ENCODE measurements at regions not wholly inside any gene's neighbourhood (a gene's known extent, or its start where the extent isn't known, plus 50 kb on each side); places are given as distances from the start of the nearest gene placed in this dataset.

DNA sequence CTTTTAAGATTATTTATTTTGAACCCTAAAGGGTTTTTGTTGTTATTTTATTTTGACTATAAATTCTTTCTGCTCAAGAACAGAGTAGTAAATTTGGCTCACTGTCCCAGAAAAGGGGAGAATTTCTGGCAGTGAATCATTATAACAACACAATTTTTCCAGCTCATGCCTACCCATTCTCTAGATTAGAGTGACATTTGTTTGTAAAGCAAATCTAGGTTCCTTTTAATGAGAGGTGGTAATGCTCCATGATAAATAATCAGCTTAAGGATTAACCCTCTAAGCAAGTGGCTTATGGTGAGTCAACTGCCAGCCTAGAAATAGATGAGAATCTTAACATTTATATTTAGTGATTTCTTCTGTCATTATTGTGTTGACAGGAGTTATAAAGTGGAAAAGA, 409.2 kb downstream of the NFIB start:
- Histone ChIP-seq H3K9me2 (ENCODE audit: insufficient read depth, low read length) (no peaks in the 10 kb centered on the region), H3K4me3 (ENCODE audit: low read depth, low read length, poor library complexity, severe bottlenecking) (no peak overlapping the region), H3K4me2 (ENCODE audit: low read length) (no peak overlapping the region), H3K9me3 (ENCODE audit: low read length) (0 out of 2 replicates have a peak, but pooled peaks cover 4% of the 10 kb centered on the region), H3K4me1 (ENCODE audit: insufficient read depth, low read length, poor library complexity, severe bottlenecking) (no peaks in the 10 kb centered on the region), H3K36me3 (ENCODE audit: insufficient read depth, low read length) (no peaks in the 10 kb centered on the region), H3K27ac (ENCODE audit: low read depth, low read length, poor library complexity, severe bottlenecking) (no peak overlapping the region), H4K20me1 (ENCODE audit: insufficient read depth, low read length) (no peaks in the 10 kb centered on the region), H2AFZ (ENCODE audit: low read length) (no peak overlapping the region), H3K79me2 (ENCODE audit: insufficient read depth, low read depth, low read length) (no peaks in the 10 kb centered on the region)
- intact Hi-C loops (cut with micrococcal nuclease; ENCODE audit: unreplicated experiment): no loop called here
- ChIA-PET POLR2A (interaction anchor here (0.6 kb wide), 1 partner anchor 32 kb away, joined by 3 read pairs; no protein-coding TSS in a partner anchor), CTCF (ENCODE audit: unreplicated experiment) (no interaction called here)
- no peak for DNase-seq (ENCODE audit: low spot score)
- no TSS peak for BruUV-seq (replicated peaks)
- TF ChIP-seq, protein P1, sequence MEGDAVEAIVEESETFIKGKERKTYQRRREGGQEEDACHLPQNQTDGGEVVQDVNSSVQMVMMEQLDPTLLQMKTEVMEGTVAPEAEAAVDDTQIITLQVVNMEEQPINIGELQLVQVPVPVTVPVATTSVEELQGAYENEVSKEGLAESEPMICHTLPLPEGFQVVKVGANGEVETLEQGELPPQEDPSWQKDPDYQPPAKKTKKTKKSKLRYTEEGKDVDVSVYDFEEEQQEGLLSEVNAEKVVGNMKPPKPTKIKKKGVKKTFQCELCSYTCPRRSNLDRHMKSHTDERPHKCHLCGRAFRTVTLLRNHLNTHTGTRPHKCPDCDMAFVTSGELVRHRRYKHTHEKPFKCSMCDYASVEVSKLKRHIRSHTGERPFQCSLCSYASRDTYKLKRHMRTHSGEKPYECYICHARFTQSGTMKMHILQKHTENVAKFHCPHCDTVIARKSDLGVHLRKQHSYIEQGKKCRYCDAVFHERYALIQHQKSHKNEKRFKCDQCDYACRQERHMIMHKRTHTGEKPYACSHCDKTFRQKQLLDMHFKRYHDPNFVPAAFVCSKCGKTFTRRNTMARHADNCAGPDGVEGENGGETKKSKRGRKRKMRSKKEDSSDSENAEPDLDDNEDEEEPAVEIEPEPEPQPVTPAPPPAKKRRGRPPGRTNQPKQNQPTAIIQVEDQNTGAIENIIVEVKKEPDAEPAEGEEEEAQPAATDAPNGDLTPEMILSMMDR (conservative IDR thresholded peaks at IDR 0.05; ENCODE audit: low read length): no peak
- no peak for TF ChIP-seq EZH2phosphoT487 (IDR thresholded peaks at IDR 0.05; ENCODE audit: borderline replicate concordance, low read depth, low read length)

DNA sequence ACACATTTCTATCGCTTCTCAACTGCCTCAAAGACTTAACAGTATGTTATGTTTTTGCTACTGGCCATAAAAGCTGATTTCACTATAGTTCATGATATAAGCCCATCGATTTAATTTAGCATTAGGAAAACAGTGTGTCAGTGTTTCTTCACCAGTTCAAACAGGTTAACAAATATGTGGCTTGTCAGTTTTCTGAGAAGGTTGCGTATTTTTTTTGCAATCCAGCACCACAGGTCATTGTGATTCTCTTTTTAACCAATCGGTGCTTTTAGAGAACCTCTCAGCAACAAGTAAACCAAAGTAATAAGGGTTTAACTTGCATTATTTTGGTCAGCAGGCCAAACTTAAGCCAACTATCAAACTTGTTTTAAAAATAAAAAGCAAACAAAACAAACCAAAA, 409.6 kb downstream of the NFIB start:
- no peak overlapping the region for H3K4me3 ChIP-seq (ENCODE audit: low read depth, low read length, poor library complexity, severe bottlenecking)
- no peak for DNase-seq (ENCODE audit: low spot score)
- H2AFZ ChIP-seq (ENCODE audit: low read length): no peak overlapping the region
- TF ChIP-seq EZH2phosphoT487 (IDR thresholded peaks at IDR 0.05; ENCODE audit: borderline replicate concordance, low read depth, low read length): no peak
- TF ChIP-seq, protein P1 (conservative IDR thresholded peaks at IDR 0.05; ENCODE audit: low read length): no peak
- ChIA-PET POLR2A (interaction anchor here (0.6 kb wide), 1 partner anchor 33 kb away, joined by 3 read pairs; no protein-coding TSS in a partner anchor), CTCF (ENCODE audit: unreplicated experiment) (no interaction called here)
- H3K79me2 ChIP-seq (ENCODE audit: insufficient read depth, low read depth, low read length): no peaks in the 10 kb centered on the region
- H3K9me2 ChIP-seq (ENCODE audit: insufficient read depth, low read length): no peaks in the 10 kb centered on the region
- intact Hi-C loops (cut with micrococcal nuclease; ENCODE audit: unreplicated experiment): no loop called here
- no peaks in the 10 kb centered on the region for H3K4me1 ChIP-seq (ENCODE audit: insufficient read depth, low read length, poor library complexity, severe bottlenecking)
- no peaks in the 10 kb centered on the region for H3K36me3 ChIP-seq (ENCODE audit: insufficient read depth, low read length)
- H4K20me1 ChIP-seq (ENCODE audit: insufficient read depth, low read length): no peaks in the 10 kb centered on the region
- 0 out of 2 replicates have a peak, but pooled peaks cover 4% of the 10 kb centered on the region for H3K9me3 ChIP-seq (ENCODE audit: low read length)
- no TSS peak for BruUV-seq (replicated peaks)
- no peak overlapping the region for H3K4me2 ChIP-seq (ENCODE audit: low read length)
- no peak overlapping the region for H3K27ac ChIP-seq (ENCODE audit: low read depth, low read length, poor library complexity, severe bottlenecking)

DNA sequence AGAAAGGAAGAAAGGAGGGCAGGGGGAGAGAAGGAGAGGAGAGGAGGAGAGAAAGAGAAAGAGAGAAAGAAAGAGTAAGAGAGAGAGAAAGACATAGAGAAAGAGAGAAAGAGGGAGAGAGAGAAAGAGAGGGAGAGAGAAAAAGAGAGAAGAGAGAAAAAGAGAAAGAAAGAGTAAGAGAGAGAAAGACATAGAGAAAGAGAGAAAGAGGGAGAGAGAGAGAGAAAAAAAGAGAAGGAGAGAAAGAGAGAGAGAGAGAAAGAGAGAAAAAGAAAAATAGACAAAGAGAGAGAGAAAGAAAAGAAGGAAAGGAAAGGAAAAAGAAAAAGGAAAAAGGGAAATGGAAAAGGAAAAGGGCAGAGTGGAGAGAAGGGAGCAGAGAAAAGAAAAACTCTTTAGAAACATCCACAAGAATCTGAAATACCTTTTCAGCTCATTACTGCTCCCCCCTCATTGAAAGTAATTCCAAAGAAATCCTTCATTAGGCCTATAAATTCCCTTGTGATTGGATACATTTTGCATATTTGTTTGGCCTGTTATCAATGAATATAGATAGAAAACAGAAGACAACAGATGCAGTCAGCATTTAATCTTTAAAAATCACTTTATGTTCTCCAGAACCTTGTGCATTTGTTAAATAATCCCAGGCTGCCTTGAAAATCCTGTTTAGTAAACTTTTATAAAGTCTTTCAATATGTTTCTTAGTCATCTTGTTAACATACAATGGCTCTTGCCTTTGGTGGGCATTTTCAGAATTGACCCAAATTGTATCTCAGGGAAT, 411.5 kb downstream of the NFIB start:
- DNase-seq (ENCODE audit: low spot score): no peak
- no peak overlapping the region for H3K4me2 ChIP-seq (ENCODE audit: low read length)
- H3K79me2 ChIP-seq (ENCODE audit: insufficient read depth, low read depth, low read length): no peaks in the 10 kb centered on the region
- no peaks in the 10 kb centered on the region for H3K36me3 ChIP-seq (ENCODE audit: insufficient read depth, low read length)
- no TSS peak for BruUV-seq (replicated peaks)
- intact Hi-C loops (cut with micrococcal nuclease; ENCODE audit: unreplicated experiment): no loop called here
- no peak overlapping the region for H2AFZ ChIP-seq (ENCODE audit: low read length)
- no peak overlapping the region for H3K4me3 ChIP-seq (ENCODE audit: low read depth, low read length, poor library complexity, severe bottlenecking)
- 0 out of 2 replicates have a peak, but pooled peaks cover 4% of the 10 kb centered on the region for H3K9me3 ChIP-seq (ENCODE audit: low read length)
- ChIA-PET CTCF (ENCODE audit: unreplicated experiment) (no interaction called here), POLR2A (no interaction called here)
- TF ChIP-seq, protein P1 (conservative IDR thresholded peaks at IDR 0.05; ENCODE audit: low read length): no peak
- no peak for TF ChIP-seq EZH2phosphoT487 (IDR thresholded peaks at IDR 0.05; ENCODE audit: borderline replicate concordance, low read depth, low read length)
- no peaks in the 10 kb centered on the region for H3K9me2 ChIP-seq (ENCODE audit: insufficient read depth, low read length)
- no peaks in the 10 kb centered on the region for H4K20me1 ChIP-seq (ENCODE audit: insufficient read depth, low read length)
- no peak overlapping the region for H3K27ac ChIP-seq (ENCODE audit: low read depth, low read length, poor library complexity, severe bottlenecking)
- no peaks in the 10 kb centered on the region for H3K4me1 ChIP-seq (ENCODE audit: insufficient read depth, low read length, poor library complexity, severe bottlenecking)

All from OCI-LY7 (cell line).